Esophagus muscularis mucosa (tissue), 2 donors: ENCODE measurements at regions not wholly inside any gene's neighbourhood (a gene's known extent, or its start where the extent isn't known, plus 50 kb on each side); places are given as distances from the start of the nearest gene placed in this dataset.
"Not testable (repeated sequence)": the region's sequence is repeated elsewhere in the genome, so short reads cannot be mapped to it uniquely, and the experiment has no call there.

ENCODE experiments used
- POLR2A ChIP-seq: fragments of 450-650 bp; IDR thresholded peaks from one replicate; pipeline ENCODE4 v1.6.1; 2017; ENCODE audit warnings: antibody characterized with exemption, moderate library complexity, mild to moderate bottlenecking, low read depth
- POLR2AphosphoS5 ChIP-seq, 2 donors: sonication (generic); formaldehyde crosslinking; IDR thresholded peaks; one replicate each; pipeline ENCODE4 v1.6.1; 2017; ENCODE audit warnings: antibody characterized with exemption in 2 of 2

GRCh38 chr13:82952336-82952735 is 929.9 kb downstream of the SLITRK1 start:
- not testable (repeated sequence) for TF ChIP-seq POLR2AphosphoS5 (IDR thresholded peaks at IDR 0.05); POLR2A
